PC-3 (cell line): ENCODE measurements at regions not wholly inside any gene's neighbourhood (a gene's known extent, or its start where the extent isn't known, plus 50 kb on each side); places are given as distances from the start of the nearest gene placed in this dataset.

Experiments used
- ATAC-seq: fragments of 200-7000 bp; cut with Tn5 transposase; 2 replicates; pipeline ENCODE4 v1.9.1; 2020; ENCODE audit warnings: mild to moderate bottlenecking, moderate library complexity
- BruUV-seq: library from RNA; stranded (reverse); fragments of 400-500 nt; replicated peaks from 2 replicates; lab custom pipeline; 2021; lab: Mats Ljungman, UMichigan
- CTCF ChIA-PET: fragments of 300-600 bp; sonication (Branson Sonifier 250); formaldehyde crosslinking; loops from one replicate; lab custom pipeline; 2022; ENCODE audit warnings: antibody characterized with exemption; lab: Charles Lee
- POLR2A ChIA-PET: fragments of 300-600 bp; sonication (Branson Sonifier 250); formaldehyde crosslinking; loops from one replicate; lab custom pipeline; 2022; ENCODE audit warnings: antibody characterized with exemption; ENCODE audit not compliant: unreplicated experiment; lab: Charles Lee
- DNase-seq: peaks from one replicate; pipeline ENCODE4 v3.0.0-alpha.2; 2015
- H2AFZ ChIP-seq: fragments of 300-600 bp; sonication (generic); 2 replicates; pipeline ENCODE4 v1.6.0; 2016; ENCODE audit warnings: antibody characterized with exemption, low read length
- H3F3A ChIP-seq: fragments of 300-600 bp; sonication (generic); one replicate; pipeline ENCODE4 v1.6.0; 2017; ENCODE audit warnings: antibody characterized with exemption, low read length, control low read depth, mild to moderate bottlenecking; ENCODE audit not compliant: unreplicated experiment
- H3K27ac ChIP-seq: fragments of 300-600 bp; sonication (generic); 2 replicates; pipeline ENCODE4 v1.5.1; 2016; ENCODE audit warnings: mild to moderate bottlenecking, low read length
- H3K27me3 ChIP-seq: fragments of 300-600 bp; sonication (generic); 2 replicates; pipeline ENCODE4 v1.6.1; 2016; ENCODE audit warnings: low read length, mixed read lengths
- H3K36me3 ChIP-seq: fragments of 300-600 bp; sonication (generic); 2 replicates; pipeline ENCODE4 v1.6.1; 2016; ENCODE audit warnings: low read depth, mixed run types, low read length, mixed read lengths
- H3K4me1 ChIP-seq: fragments of 300-600 bp; sonication (generic); 2 replicates; pipeline ENCODE4 v1.5.1; 2016; ENCODE audit warnings: low read length; ENCODE audit not compliant: insufficient read depth
- H3K4me2 ChIP-seq: fragments of 300-600 bp; sonication (generic); 2 replicates; pipeline ENCODE4 v1.6.0; 2016; ENCODE audit warnings: low read length
- H3K4me3 ChIP-seq: fragments of 300-600 bp; sonication (generic); 2 replicates; pipeline ENCODE4 v1.5.1; 2016; ENCODE audit warnings: mild to moderate bottlenecking, low read length, mixed read lengths
- H3K79me2 ChIP-seq: fragments of 300-600 bp; sonication (generic); 2 replicates; pipeline ENCODE4 v1.6.1; 2017; ENCODE audit warnings: low read length, mixed read lengths
- H3K9ac ChIP-seq: fragments of 300-600 bp; sonication (generic); 2 replicates; pipeline ENCODE4 v1.6.0; 2016; ENCODE audit warnings: mild to moderate bottlenecking, low read length
- H3K9me2 ChIP-seq: fragments of 300-600 bp; sonication (generic); replicated peaks from 2 replicates; pipeline ENCODE4 v1.6.1; 2016; ENCODE audit warnings: mixed run types, low read length, mixed read lengths
- H3K9me3 ChIP-seq: fragments of 300-600 bp; sonication (generic); 2 replicates; pipeline ENCODE4 v1.6.1; 2016; ENCODE audit warnings: low read length, mixed read lengths
- H4K20me1 ChIP-seq: fragments of 300-600 bp; sonication (generic); 2 replicates; pipeline ENCODE4 v1.6.1; 2016; ENCODE audit warnings: low read length, mixed read lengths
- CTCF ChIP-seq: fragments of 300-600 bp; sonication (generic); conservative IDR thresholded peaks from 2 replicates; pipeline ENCODE4 v1.5.1; 2017; ENCODE audit warnings: antibody characterized with exemption, low read depth, mild to moderate bottlenecking, low read length
- EZH2 ChIP-seq: fragments of 300-600 bp; sonication (generic); IDR thresholded peaks from one replicate; pipeline ENCODE4 v1.6.1; 2017; ENCODE audit warnings: antibody characterized with exemption, mild to moderate bottlenecking, low read length; ENCODE audit not compliant: unreplicated experiment
- EZH2phosphoT487 ChIP-seq: fragments of 300-600 bp; sonication (generic); IDR thresholded peaks from 2 replicates; pipeline ENCODE4 v1.6.1; 2018; ENCODE audit warnings: mild to moderate bottlenecking, antibody characterized with exemption, low read length, borderline replicate concordance
- intact Hi-C: fragments of 100-400 bp; cut with micrococcal nuclease; formaldehyde crosslinking; loops from 2 replicates; pipeline ENCODE4 v1.9.0; 2023

- TF ChIP-seq EZH2phosphoT487, result no peak
- TF ChIP-seq EZH2, result no peak
- no peak for TF ChIP-seq CTCF
- no peaks in the 10 kb centered on the region for H3K36me3 ChIP-seq
- no peak overlapping the region for H3K9ac ChIP-seq
- no peaks in the 10 kb centered on the region for H3K27me3 ChIP-seq
- no peaks in the 10 kb centered on the region for H3F3A ChIP-seq
- DNase-seq, result no peak
- no peak overlapping the region for H3K4me3 ChIP-seq
- ChIA-PET CTCF (no interaction called here), POLR2A (no interaction called here)
- H2AFZ ChIP-seq, result no peak overlapping the region
- no peak for ATAC-seq
- H3K9me3 ChIP-seq, result no peaks in the 10 kb centered on the region
- intact Hi-C loops, result no loop called here
- H3K79me2 ChIP-seq, result no peaks in the 10 kb centered on the region
- no peaks in the 10 kb centered on the region for H3K4me1 ChIP-seq
- no peak overlapping the region for H3K27ac ChIP-seq
- H3K9me2 ChIP-seq, result no peaks in the 10 kb centered on the region
- H3K4me2 ChIP-seq, result no peak overlapping the region
- no peaks in the 10 kb centered on the region for H4K20me1 ChIP-seq
- no TSS peak for BruUV-seq
Observed at GRCh38 chr14:87644689-87645088, 348.3 kb downstream of the GALC start.

- ChIA-PET CTCF (no interaction called here), POLR2A (no interaction called here)
- no peaks in the 10 kb centered on the region for H3K9me2 ChIP-seq
- H4K20me1 ChIP-seq, result no peaks in the 10 kb centered on the region
- H3F3A ChIP-seq, result no peaks in the 10 kb centered on the region
- no peak for TF ChIP-seq CTCF
- TF ChIP-seq EZH2phosphoT487, result no peak
- no peak for TF ChIP-seq EZH2
- intact Hi-C loops, result no loop called here
- H3K79me2 ChIP-seq, result no peaks in the 10 kb centered on the region
- H3K4me3 ChIP-seq, result no peak overlapping the region
- no peak overlapping the region for H3K4me2 ChIP-seq
- no peaks in the 10 kb centered on the region for H3K36me3 ChIP-seq
- DNase-seq (no peak), ATAC-seq (no peak)
- BruUV-seq, result no TSS peak
- no peak overlapping the region for H2AFZ ChIP-seq
- 0 out of 2 replicates have a peak, but pooled peaks cover 3% of the 10 kb centered on the region for H3K9me3 ChIP-seq
- H3K27me3 ChIP-seq, result no peaks in the 10 kb centered on the region
- no peaks in the 10 kb centered on the region for H3K4me1 ChIP-seq
- no peak overlapping the region for H3K27ac ChIP-seq
- H3K9ac ChIP-seq, result no peak overlapping the region
Observed at GRCh38 chr14:87643005-87643404, 350.0 kb downstream of the GALC start.

- no peaks in the 10 kb centered on the region for H3K27me3 ChIP-seq
- no peak for DNase-seq
- 0 out of 2 replicates have a peak, but pooled peaks cover 7% of the 10 kb centered on the region for H3K9me3 ChIP-seq
- POLR2A ChIA-PET, result no interaction called here
- no peaks in the 10 kb centered on the region for H3K36me3 ChIP-seq
- BruUV-seq, result no TSS peak
- H3K9me2 ChIP-seq, result no peaks in the 10 kb centered on the region
- TF ChIP-seq EZH2phosphoT487, result no peak
- no peak for TF ChIP-seq EZH2
- TF ChIP-seq CTCF, result no peak
- no peak overlapping the region for H3K27ac ChIP-seq
- no peaks in the 10 kb centered on the region for H3F3A ChIP-seq
- CTCF ChIA-PET, result no interaction called here
- H3K4me3 ChIP-seq, result no peak overlapping the region
- H3K4me1 ChIP-seq, result no peaks in the 10 kb centered on the region
- no peaks in the 10 kb centered on the region for H3K79me2 ChIP-seq
- no peak overlapping the region for H3K9ac ChIP-seq
- H4K20me1 ChIP-seq, result no peaks in the 10 kb centered on the region
- no peak overlapping the region for H3K4me2 ChIP-seq
- no peak for ATAC-seq
- intact Hi-C loops, result no loop called here
- no peak overlapping the region for H2AFZ ChIP-seq
Observed at GRCh38 chr14:87640553-87640952, 352.4 kb downstream of the GALC start.
